Stimulated activated CD4-positive, alpha-beta T cell treated with anti-CD3 and anti-CD28 coated beads, Interleukin-2, amount 100 ng/mL, for 4 hours (primary cell): ENCODE measurements at regions not wholly inside any gene's neighbourhood (a gene's known extent, or its start where the extent isn't known, plus 50 kb on each side); places are given as distances from the start of the nearest gene placed in this dataset.

Source experiments
- DNase-seq: peaks from one replicate; pipeline ENCODE4 v3.0.0-alpha.2; 2020; ENCODE audit warnings: low read depth

- no peak for DNase-seq
Observed at GRCh38 chr2:19717446-19717845, 184.3 kb downstream of the TTC32 start.

DNA sequence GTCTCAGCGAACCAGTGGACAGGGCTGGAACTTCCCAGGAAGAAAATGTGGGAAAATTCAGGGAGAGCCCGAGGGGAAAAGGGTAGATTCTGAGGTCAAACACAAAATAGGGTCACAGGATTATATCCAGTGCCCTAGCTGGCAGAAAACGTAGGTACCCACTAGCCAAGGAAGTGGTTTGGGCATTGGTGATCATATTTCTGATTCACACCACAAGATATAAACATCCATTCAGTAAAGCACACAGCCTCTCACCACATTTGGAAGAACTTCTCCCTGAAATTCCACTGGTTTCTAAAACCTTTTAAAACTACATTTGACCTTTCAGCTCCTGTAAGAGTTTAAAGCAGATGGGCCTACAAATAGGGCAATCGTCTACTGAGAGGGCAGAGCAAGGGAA lies 186.9 kb downstream of the TTC32 start:
- no peak for DNase-seq

DNA sequence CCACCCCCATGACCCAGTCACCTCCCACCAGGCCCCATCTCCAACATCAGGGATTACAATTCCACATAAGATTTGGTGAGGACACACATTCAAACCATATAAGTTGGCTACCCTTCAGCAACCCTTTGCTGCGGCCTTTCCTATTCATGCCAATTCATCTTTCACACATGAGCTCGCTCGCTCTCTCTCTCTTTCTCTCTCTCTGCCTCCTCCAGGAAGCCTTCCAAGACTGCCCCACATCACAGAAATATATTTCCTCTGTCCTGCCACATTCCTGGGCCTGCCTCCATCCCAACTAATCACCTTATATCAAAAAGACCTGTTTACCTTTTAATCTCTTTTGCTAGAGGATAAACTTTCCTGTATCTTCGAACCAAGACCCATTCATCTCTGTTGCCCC lies 188.9 kb downstream of the TTC32 start:
- DNase-seq, result no peak

- DNase-seq, result no peak
Observed at GRCh38 chr2:19711470-19712372, 190.1 kb downstream of the TTC32 start.

GRCh38 chr2:19710230-19710629 lies 191.6 kb downstream of the TTC32 start:
- no peak for DNase-seq

DNA sequence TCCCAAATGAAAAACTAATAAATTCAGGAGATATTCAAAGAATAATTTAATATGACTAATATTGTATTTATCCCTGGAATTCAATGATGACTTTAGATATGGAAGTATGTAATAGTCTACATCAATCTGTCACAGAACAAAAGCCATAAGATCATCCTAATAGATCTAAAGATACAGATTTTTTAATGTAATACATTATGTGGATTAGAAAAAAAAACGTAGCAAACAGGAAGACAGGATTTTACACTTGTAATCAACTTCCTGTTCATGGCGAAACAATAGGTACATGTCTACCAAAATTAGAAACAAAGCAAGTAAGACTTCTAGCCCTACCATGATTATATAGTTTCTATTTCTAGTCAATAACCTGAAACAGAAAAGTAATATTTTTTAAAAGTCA lies 192.2 kb downstream of the TTC32 start:
- no peak for DNase-seq

GRCh38 chr2:19708776-19709175 lies 193.0 kb downstream of the TTC32 start:
- no peak for DNase-seq

DNA sequence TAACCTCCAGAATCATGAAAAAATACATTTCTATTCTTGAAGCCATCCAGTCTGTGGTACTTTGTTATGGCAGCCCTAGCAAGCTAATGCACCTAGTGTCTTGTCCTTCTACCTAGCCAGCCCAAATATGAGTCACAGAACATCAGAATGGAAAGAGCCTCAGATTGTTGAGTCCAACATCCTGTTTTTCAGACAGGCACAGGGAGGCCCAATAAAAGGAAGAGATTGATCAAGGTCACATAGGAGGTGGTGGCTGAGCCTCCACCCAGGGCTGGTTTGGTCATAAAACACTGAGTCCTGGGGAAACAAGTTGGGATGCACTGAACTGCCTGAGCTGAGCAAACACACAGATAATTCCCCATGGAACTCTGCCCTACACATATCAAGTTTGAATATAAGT lies 195.5 kb downstream of the TTC32 start:
- no peak for DNase-seq

- no peak for DNase-seq
Observed at GRCh38 chr2:19702267-19702666, 199.5 kb downstream of the TTC32 start.

DNA sequence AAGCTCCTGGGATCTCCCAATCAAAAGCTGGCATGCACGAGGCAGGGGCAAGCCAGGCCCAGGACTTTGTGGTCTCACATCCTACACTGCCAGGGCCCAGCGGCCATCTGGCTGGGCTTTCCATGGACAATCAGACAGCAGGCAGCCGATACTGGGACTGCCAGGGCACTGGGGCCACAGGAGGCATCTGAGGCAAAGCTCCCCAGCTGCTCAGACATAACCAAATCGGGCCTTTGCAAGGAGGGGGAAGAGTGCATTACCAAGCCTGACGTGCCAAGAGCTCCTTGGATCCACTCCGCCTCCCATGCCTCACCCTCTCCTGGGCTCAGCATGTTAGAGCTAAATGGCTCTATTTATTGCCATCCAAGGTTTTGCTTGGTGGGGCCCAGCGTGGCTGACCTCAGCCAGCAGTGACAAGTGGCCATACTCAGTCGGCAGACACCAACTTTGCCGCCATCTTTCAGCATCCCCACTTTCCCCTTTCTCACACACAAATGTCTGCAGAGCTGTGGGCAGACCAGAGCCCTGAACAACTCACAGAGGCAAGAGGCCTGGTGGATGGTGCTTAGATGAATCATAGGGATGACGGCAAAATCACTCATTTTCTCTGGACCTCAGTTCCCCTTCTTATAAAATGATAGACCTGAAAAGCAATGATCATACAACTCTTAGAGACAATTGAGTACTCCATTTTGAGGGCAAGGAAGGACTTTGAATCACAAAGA lies 200.8 kb downstream of the TTC32 start:
- DNase-seq, result no peak

DNA sequence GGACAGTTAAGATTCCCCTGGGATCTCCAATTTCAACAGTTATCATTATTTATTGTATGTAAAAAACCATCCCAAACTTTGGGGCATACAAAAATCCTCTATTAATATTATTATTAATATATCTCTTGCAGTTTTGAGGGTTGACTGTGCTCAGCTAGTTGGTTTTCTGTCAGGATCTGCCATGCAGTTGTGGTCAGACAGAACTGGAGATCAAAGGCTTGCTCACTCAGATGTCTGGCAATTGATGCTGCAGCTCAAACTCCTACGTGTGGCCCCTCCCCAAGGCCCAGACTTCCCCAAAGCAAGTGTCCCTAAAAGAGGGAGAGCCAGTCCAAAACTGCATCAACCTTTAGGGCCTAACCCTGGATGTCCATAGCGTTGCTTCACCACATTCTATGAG lies 204.7 kb downstream of the TTC32 start:
- no peak for DNase-seq

- DNase-seq, result no peak
Observed at GRCh38 chr2:19695706-19696105, 206.1 kb downstream of the TTC32 start.

- no peak for DNase-seq
Observed at GRCh38 chr2:19691892-19692291, 209.9 kb downstream of the TTC32 start.

DNA sequence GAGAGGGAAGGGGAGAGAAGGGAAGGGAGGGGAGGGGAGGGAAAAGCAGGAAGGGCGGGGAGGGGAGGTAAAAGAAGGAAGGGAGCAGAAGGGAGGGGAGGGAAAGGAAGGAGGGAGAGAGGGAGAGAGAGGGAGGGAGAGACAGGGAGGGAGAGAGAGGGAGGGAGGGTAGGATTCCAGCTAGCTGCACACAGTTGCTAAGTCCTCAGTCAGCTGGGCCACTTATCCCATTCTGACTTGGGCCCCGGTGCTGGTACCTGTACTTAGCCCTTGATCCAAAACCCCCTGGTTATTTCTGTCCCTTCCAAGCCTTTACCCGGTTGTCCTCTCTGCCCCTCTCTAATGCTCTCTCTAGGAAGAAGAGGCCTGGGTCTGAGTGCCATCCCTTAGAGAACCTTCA lies 211.4 kb downstream of the TTC32 start:
- DNase-seq, result no peak

DNA sequence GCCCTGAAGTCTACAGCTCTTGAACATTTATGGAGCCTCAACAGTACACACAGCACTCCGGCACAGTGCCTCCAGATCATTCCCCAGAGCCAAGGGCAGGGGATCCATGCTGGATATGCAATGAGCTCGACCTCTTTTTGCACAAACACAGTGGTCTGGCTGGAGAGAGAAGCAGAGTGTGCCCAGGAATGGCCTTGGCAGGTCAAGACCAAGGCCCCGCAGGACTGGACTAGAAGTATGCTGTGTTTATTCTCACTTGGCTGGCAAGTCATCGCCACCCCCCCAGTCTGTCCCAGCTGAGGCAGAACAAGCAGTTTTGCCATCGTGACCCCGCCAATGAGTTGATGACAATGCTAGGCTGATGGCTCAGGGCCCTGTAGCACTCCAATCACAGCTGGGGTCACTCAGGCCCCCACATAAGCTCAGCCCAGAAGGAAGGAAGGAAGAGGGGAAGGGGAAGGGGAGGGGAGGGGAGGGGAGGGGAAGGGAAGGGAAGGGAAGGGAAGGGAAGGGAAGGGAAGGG lies 212.1 kb downstream of the TTC32 start:
- no peak for DNase-seq

GRCh38 chr2:19688059-19688458 lies 213.7 kb downstream of the TTC32 start:
- no peak for DNase-seq

DNA sequence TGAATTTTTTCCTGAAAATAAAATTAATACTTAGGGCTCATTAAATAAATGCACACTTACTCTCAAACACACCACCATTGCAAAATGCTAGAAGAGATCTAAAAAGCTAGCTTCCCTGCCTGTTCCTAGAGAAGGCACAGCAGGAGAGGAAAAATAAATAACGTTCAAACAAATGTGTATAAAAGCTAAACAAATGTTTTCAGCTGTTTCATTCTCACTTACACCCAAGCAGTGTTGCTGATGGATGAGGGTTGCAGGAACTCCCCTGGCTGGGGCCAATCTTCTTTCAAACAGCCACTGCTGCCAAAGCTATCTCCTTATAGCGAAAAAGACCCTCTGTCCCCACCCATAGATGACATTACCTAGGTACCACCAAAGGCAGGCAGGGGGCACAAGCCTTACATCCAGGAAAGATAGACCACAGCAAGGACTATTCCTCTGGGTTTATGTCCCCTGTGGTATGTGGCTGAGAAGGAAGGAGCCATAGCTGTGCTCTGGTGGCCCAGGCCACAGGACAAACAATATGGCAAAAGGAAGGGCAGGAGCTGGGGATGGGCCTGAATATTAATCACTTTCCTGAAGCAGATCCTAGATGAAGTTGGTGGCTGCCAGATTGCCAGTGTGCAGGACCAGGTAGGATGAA lies 214.6 kb downstream of the TTC32 start:
- no peak for DNase-seq

GRCh38 chr2:19686439-19686838 lies 215.3 kb downstream of the TTC32 start:
- no peak for DNase-seq

- DNase-seq, result no peak
Observed at GRCh38 chr2:19685731-19686130, 216.1 kb downstream of the TTC32 start.

- no peak for DNase-seq
Observed at GRCh38 chr2:19684516-19684915, 217.3 kb downstream of the TTC32 start.

GRCh38 chr2:19683556-19683955 lies 218.2 kb downstream of the TTC32 start:
- DNase-seq, result no peak

GRCh38 chr2:19682493-19682892 lies 219.3 kb downstream of the TTC32 start:
- no peak for DNase-seq
